ENCODE measurements at regions not wholly inside any gene's neighbourhood (a gene's known extent, or its start where the extent isn't known, plus 50 kb on each side); places are given as distances from the start of the nearest gene placed in this dataset.
A peak's percentile ranks its signal among the peaks of the same experiment; 100 is the strongest.

DNA sequence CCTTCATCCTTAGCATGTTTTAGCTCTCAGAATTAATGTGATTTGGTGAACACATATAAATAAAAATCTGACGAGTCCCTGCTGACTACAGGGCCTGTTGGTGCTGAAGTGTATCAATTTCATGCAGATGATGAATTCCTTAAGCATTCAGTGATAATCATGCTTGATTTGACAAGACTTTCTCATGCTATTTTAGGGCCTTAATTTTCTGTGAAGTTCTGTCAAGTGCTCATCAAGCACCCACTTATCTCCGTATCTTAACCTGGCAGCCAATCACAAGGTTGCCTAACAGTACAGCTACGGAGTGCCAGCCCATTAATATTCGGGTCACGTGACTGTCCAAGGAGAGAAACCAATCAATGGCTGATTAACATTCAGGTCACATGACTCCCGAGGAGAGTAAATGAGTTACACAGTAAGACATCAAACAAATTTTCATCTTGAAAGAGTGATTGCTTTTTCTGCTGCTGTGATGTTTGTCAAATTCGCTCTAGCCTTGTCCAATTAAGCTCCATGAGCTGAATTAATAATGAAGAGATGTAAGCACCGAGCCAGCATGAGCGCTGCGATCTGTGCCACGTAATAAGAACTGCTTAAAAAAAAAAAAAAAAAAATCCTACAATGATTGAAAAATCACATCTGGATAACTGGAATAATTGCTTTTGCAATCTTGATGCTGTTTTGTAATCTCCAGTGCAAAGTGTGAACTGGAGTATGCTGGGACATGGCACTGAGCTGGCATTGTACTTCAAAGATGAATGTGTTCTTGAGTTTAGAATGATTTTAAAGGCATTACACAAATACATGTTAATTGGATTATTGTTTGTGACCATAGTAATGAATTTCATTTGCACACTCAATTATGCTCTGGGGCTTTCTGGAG is 104.3 kb upstream of the SPATA31D4 start:
- TF ChIP-seq, protein P1, sequence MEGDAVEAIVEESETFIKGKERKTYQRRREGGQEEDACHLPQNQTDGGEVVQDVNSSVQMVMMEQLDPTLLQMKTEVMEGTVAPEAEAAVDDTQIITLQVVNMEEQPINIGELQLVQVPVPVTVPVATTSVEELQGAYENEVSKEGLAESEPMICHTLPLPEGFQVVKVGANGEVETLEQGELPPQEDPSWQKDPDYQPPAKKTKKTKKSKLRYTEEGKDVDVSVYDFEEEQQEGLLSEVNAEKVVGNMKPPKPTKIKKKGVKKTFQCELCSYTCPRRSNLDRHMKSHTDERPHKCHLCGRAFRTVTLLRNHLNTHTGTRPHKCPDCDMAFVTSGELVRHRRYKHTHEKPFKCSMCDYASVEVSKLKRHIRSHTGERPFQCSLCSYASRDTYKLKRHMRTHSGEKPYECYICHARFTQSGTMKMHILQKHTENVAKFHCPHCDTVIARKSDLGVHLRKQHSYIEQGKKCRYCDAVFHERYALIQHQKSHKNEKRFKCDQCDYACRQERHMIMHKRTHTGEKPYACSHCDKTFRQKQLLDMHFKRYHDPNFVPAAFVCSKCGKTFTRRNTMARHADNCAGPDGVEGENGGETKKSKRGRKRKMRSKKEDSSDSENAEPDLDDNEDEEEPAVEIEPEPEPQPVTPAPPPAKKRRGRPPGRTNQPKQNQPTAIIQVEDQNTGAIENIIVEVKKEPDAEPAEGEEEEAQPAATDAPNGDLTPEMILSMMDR (IDR thresholded peaks at IDR 0.05): no peak
- no peak for TF ChIP-seq EP300 (IDR thresholded peaks at IDR 0.05)
- no peak for TF ChIP-seq POLR2A (IDR thresholded peaks at IDR 0.05)
- Histone ChIP-seq H3K4me1 (peaks cover 0 to 82% (median 21%) of the 10 kb centered on the region in 4 donors), H3K27ac (peak overlapping the region in 2 of 4 donors; percentile 90 to 95), H3K36me3 (no peaks in the 10 kb centered on the region), H3K27me3 (no peaks in the 10 kb centered on the region), H3K9me3 (no peaks in the 10 kb centered on the region), H3K4me3 (no peak overlapping the region)
- WGBS, 2 donors: 59 to 64% methylated on average over 11 of the region's 11 CpGs
- no peak for DNase-seq (ENCODE audit: low spot score in 2 of 2)

- WGBS, 2 donors: 88 to 91% methylated on average over 8 of the region's 8 CpGs
- Histone ChIP-seq H3K4me1 (peaks cover 0 to 81% (median 15%) of the 10 kb centered on the region in 4 donors), H3K36me3 (no peaks in the 10 kb centered on the region), H3K4me3 (no peak overlapping the region), H3K9me3 (no peaks in the 10 kb centered on the region), H3K27me3 (no peaks in the 10 kb centered on the region), H3K27ac (peak overlapping the region; percentile 67 to 95 (median 82))
- no peak for DNase-seq (ENCODE audit: low spot score in 2 of 2)
- no peak for TF ChIP-seq EP300 (IDR thresholded peaks at IDR 0.05)
- TF ChIP-seq POLR2A (IDR thresholded peaks at IDR 0.05): no peak
- TF ChIP-seq, protein P1 (IDR thresholded peaks at IDR 0.05): no peak
These were observed 103.2 kb upstream of the SPATA31D4 start for GRCh38 chr9:81824802-81825730.

GRCh38 chr9:81825846-81826516 is 102.2 kb upstream of the SPATA31D4 start:
- WGBS, 2 donors: 67 to 68% methylated on average over 3 of the region's 3 CpGs
- H3K9me3 ChIP-seq: no peaks in the 10 kb centered on the region
- H3K4me3 ChIP-seq: no peak overlapping the region
- no peaks in the 10 kb centered on the region for H3K27me3 ChIP-seq
- peak overlapping the region; percentile 67 to 95 (median 82) for H3K27ac ChIP-seq
- no peak for DNase-seq (ENCODE audit: low spot score in 2 of 2)
- H3K4me1 ChIP-seq: peaks cover 0 to 73% (median 12%) of the 10 kb centered on the region in 4 donors
- TF ChIP-seq EP300 (IDR thresholded peaks at IDR 0.05): no peak
- TF ChIP-seq POLR2A (IDR thresholded peaks at IDR 0.05): no peak
- TF ChIP-seq, protein P1 (IDR thresholded peaks at IDR 0.05): no peak
- H3K36me3 ChIP-seq: no peaks in the 10 kb centered on the region

GRCh38 chr9:81826517-81826906 is 101.7 kb upstream of the SPATA31D4 start:
- 46% methylated on average over 15 of the region's 15 CpGs for WGBS, 2 donors
- no peaks in the 10 kb centered on the region for H3K27me3 ChIP-seq
- peak overlapping the region; percentile 67 to 95 (median 82) for H3K27ac ChIP-seq
- DNase-seq (ENCODE audit: low spot score in 2 of 2): peak; percentile 54 to 62
- H3K36me3 ChIP-seq: no peaks in the 10 kb centered on the region
- H3K4me1 ChIP-seq: peaks cover 0 to 68% (median 9%) of the 10 kb centered on the region in 4 donors
- TF ChIP-seq POLR2A (IDR thresholded peaks at IDR 0.05): peak in 1 of 2 donors; percentile 15
- TF ChIP-seq EP300 (IDR thresholded peaks at IDR 0.05): peak; percentile 59 to 97
- TF ChIP-seq, protein P1 (IDR thresholded peaks at IDR 0.05): peak in 2 of 5 experiments; percentile 20 to 23
- H3K4me3 ChIP-seq: no peak overlapping the region
- H3K9me3 ChIP-seq: no peaks in the 10 kb centered on the region
